Occipital lobe (tissue), 1 donor: ENCODE measurements at regions not wholly inside any gene's neighbourhood (a gene's known extent, or its start where the extent isn't known, plus 50 kb on each side); places are given as distances from the start of the nearest gene placed in this dataset.
"Not testable (repeated sequence)": the region's sequence is repeated elsewhere in the genome, so short reads cannot be mapped to it uniquely, and the experiment has no call there.

Source experiments
- DNase-seq: peaks from one replicate; lab custom pipeline; 2025; lab: John Stamatoyannopoulos, UW

DNA sequence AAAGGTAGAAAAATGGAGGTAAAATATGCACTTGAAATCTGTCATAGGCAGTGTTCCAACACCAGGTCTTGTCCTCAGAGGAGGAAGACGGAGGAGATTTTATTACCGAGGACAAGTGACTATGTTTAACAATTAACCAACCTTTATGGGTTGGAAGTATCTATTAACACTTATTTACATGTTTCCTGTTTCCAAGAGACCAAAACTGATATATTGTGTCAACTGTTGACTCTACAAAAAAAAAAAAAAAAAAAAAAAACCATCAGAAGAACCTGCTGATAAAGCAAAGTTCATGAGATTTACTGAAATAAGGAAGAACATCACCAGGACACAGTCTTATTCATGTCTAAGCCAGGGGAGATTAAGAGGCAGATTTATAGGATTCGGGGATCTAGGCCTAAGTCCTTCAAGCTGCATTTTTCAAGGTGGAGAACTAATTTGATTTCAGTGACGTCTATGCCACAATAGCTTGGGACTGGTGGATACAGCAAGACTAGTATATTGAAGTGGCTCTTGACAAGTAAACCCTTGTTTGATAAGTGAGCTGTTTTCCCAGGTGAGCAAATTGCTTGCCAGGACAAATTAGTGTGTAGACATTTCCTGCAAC is 126.6 kb upstream of the NAA20 start:
- no peak for DNase-seq

DNA sequence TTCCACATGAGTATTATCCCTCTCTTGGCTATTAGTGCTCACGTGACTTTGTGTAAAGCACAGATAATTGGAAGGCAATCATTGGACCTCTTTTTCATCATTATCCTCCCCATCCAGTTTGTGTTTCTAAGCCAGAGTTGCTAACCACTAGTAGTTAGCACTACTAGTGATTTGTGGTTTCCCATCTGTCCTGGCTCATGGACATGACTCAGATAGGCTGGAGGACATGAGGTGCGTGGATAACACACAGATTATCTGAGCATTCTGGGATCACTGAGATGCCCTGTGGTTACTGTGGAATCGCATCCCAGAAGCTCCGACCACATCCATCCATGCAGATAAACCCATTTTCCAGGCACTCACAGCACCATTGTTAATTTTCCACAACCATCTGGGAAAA is 123.8 kb upstream of the NAA20 start:
- no peak for DNase-seq

DNA sequence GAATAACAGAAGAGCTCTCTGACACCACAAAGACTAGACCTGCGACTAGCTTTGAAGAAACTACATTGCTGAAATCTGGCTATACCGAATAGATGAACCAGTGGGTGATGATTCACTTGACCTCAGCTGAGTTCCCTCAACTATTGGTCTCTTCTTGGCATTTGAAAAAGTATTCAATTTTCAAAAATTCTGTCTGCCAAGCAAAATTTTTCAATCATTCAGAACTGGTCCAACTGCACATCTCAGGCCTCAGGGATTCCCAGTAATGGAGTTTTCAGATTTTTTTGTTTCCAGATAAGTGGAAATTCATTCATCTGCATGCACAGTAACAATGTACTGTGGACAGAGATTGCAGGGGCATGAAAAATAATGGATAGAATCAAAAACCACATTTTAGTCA is 121.4 kb upstream of the NAA20 start:
- DNase-seq = no peak

DNA sequence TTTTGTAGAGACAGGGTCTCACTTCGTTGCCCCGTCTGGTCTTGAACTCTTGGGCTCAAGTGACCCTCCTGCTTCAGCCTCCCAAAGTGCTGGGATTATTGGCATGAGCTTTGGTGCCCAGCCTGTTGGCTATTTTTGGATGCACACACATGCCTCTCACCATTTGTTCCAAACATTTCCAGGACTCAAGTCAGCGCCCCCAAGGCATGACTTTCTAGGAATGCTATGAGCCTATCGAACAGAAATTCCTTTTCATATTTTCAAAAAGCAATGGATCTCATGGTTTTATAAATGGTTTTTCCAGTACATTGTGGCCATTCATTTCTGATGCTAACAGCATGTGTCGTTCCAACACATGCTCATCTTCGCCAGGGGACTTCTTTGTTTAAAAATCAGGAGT is 119.3 kb upstream of the NAA20 start:
- no peak for DNase-seq

DNA sequence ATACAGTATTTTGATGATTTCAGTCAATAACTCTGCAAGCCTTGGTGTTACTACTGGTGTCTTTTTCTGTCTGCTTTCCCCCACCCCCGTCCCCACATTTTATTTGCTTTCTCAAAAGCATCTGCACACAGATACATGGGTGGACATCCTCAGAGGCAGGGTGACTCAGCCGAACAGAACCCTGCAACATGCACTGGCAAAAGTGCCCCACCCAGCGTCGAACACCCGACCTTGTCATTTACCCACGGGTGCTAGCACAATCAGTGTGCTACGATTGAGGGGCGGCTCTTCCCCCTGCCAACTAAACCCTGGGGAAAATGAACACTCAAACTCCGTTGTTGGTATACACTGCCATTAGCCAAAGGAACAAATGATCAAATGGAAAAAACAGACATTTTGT is 115.9 kb upstream of the NAA20 start:
- DNase-seq = no peak

DNA sequence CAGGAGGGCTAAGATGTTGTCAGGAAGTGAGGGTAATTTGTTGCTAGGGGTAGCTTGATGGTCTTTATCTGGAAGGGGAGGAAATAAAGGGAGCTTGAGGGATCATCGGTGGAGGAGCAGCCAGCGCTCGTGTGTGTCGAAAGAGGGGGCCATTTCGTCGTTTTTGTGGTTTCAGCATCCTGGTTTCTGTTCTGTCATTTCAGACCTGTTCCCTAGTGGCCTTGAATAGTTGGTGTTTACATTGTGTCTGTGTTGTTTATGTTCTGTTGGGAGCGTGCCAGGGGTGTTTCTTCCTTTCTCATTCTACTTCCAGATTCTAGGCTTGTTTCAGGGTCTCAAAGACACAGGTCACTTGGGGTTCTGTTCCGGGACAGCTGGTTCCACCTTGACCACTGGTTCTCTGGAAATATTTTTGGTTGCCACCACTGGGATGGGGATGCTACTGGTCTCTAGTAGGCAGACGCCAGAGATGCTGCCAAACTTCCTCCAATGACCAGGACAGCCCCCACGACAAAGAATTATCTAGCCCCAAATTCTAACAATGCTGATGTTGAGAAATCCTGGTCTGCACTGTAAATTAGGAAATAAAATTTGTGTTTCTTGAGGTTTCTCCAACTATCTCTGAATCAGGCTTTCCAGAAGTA is 113.9 kb upstream of the NAA20 start:
- DNase-seq = peak; percentile 6

DNA sequence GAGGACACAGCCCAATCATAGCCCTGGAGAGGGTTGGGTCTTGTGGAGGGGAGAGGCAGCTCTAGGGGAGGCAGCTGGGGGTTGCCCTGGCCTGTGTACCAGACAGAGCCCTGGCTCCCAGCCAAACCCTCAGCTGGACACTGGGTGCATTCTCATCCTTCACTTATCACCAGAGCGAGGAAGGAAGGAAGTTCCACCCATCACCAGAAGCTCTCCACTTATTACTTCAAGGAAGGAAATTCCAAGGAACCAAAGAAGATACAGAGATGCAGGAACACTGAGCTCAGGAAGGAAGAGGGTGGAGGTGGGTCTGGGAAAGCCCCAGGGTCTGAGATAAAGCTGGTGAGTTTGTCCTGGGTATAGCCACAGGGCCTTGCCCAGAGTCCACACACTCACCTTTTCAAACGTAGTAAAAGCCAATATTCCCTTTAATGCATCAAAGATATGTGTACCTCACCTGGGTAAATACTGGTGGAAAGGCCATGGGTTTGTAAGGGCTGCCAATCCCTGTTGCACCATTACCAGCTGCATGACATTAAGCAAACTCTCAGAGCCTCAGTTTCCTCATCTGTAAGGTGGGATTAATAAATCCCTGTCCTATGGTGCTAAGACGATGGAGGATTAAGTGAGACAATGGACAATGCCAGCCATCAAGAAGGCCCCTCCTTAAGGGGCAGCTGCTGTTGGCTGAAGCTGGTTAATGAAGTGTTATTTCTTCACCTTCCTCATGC is 109.7 kb upstream of the NAA20 start:
- DNase-seq = no peak

DNA sequence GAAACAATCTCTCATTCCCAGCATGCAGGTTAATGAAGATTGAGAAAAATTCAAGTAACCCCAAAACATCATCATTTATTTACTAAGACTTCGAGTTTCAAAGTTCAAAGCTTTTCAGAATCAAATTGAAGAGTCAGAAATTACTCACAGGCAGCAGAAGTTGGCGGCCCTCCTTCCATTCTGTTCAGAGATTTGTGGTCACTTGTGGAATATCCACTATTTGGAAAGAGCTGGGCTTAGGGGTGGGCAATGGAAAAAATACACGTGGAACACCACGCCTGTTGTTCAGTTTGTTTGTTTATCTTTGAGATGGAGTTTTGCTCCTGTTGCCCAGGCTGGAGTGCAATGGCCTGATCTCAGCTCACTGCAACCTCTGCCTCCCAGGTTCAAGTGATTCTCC is 108.6 kb upstream of the NAA20 start:
- DNase-seq = no peak

DNA sequence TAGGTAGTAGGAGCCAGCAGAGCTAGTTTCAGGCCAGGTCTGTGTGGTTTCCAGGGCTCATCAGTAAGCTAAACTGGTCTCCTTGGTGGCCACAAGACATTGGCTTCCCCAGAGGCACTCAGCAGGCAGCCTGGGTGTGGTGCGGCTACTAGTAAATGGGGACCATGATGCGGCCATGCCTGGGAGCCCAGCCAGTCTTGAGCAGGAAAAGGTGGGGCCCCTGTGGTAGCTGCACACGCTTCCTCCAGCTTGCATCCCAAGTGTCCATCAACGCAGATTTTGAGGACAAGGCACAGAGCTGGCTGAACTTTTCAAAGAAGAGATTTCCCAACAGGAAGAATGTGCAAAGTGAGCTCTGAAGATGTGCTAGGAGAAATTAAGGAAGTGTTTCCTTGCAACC is 107.4 kb upstream of the NAA20 start:
- DNase-seq = peak; percentile 10

DNA sequence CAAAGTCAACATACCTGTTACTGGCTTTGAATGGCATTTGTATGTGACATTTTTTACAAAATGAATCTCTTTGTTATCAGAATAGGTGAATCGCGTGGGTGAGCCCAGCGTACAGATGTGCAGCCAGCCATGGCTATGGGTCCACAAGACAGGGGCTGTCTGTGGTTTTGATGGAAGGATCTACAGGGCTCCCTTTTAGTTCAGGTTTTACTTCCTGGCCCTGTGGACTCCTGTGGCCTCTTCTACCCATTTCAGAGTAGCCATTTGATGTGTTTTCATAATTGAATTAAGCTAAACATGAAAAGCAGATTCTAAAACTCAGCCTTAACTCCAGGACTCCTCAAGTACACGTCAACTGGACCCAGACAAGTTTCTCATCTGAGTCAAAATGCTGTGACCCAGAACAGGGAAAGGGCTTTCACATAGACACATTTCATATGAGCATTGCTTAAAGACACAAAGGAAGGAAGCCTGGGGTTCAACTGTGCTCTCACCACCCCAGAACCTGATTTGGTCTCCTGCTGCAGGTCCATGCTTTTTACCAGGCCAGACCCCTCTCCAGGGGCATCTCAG is 105.3 kb upstream of the NAA20 start:
- DNase-seq = no peak

DNA sequence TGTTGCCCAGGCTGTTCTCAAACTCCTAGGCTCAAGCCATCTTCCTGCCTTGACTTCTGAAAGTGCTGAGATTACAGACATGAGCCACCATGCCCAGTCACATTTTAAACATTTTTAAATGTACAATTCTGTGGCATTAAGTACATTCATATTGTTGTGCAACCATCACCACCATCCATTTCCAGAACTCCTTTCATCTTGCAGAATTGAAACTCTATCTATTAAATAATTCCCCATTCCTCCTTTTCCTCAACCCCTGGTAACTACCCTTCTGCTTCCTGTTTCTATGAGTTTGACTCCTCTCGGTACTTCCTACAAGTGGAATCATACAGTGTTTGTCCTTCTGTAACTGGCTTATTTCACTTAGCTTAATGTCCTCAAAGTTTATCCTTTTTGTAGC is 103.8 kb upstream of the NAA20 start:
- no peak for DNase-seq

DNA sequence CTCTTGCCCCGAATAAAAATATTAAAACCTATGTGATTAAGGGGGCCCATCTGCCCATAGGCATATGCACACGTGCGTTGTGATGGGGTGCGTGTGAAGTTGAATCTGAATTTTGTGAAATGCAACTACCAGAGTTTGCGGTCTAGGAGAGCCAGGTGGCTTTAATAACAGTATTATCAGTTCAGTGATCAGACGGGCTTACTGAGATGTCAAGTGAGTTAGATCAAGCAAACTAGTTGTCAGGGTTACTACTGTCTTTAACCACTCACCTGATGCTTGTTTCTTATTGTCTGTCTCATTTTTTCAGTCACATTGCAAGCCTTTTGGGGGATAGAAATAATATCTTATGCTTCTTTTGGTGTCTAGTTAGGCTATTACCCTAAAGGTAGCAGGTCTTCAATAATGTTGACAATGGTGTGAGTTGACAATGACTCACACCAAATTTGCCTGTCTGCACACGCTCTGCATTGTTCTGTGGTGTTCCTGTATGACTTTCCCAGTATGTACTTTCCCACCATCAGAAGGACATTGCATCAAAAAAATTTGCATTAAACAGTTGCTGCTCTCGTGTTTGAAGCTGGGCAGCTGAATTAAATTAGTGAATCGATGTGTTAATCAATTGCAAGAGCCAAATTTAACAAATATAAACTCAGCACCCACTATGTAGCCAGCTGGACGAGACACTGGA is 103.1 kb upstream of the NAA20 start:
- no peak for DNase-seq

DNA sequence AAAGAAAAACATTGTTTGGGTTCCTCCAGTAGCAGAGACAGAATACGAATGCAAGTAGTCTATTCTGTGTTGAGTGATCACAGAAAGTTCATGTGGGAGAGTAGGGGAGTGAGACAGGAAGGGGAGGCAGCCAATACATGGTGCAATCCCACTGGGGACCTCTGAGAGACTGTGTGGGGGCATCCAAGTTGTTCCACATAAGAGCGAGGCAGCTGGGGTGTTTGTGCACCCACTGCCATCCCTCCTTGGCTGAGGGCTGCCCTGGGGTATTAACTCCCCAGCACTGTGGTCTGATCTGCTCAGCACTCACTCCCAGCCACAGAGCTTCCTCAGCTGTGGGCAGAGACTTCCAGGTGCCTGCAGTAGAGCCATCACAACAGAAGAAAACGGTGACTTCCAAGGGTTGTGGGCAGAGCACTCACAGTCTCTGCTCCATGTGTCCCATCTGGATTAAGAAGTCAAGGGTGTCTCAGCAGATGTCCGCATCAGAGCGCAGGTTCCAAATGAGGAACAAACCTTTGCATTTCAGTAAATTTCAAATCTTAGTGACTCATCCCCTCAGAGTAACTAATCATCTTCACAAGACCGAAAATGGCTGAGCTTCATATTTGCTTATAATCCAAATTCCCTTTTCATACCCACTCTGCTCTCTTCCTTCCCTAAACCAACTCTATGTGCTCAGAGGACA is 101.9 kb upstream of the NAA20 start:
- no peak for DNase-seq

DNA sequence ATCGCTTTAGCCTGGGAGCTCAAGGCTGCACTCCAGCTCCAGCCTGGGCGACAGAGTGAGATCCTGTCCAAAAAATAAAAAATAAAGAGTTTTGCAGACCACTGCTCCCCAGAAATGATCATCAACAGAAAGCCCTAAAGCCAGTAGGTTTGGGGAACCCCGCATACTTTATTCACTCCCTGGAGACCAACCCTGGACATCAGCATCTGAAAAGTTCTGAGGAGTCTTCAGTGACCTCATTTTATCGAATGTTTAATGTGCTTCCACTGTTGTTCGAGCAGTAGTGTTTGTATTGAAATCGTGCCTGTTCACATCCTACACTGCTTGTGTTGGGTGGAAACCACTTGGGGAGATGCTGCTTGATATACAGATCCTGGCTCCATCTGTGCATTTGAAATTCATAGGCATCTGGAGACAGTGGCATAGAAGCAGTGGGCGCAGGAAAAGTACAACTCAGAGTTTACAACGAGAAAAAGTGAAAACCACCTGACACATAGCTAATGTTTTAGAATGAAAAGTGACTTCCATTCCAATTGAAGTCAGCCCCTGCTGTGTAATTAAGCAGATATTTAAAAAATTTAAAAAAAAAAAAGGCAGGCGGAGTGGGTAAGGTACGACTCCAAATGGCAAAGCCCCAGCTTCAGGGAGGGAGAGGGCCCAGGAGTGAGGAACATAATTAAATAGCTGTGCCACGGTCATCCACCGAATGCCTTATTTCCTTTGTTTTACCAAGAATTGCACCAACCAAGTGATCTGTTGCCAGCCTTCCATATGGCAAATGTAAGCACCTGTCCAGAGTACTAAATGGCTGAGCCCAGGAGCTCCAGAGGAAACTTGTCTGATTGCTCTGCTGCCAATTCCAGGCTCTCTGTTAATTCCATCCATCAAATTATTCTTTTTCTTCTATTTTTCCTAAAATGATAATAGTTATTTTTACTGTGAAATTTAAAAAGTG is 100.4 kb upstream of the NAA20 start:
- DNase-seq = no peak

DNA sequence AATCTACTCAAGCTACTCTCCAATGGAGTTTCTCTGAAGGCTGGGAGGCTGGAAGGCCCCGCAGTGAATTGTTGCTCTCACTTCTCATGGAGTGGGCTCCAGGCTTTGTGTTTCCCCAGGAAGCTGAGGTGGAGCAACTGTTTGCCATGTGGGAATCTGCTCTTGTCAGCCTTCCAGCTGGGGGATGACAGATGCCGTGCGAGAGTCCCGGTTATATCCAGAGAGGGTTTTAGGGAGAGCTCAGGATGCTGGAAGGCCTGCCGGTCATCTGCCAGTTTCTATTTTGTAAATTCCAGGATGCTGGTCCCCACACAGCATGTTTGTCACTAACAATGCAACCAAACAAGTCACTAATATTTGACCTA is 98.2 kb upstream of the NAA20 start:
- DNase-seq = no peak

DNA sequence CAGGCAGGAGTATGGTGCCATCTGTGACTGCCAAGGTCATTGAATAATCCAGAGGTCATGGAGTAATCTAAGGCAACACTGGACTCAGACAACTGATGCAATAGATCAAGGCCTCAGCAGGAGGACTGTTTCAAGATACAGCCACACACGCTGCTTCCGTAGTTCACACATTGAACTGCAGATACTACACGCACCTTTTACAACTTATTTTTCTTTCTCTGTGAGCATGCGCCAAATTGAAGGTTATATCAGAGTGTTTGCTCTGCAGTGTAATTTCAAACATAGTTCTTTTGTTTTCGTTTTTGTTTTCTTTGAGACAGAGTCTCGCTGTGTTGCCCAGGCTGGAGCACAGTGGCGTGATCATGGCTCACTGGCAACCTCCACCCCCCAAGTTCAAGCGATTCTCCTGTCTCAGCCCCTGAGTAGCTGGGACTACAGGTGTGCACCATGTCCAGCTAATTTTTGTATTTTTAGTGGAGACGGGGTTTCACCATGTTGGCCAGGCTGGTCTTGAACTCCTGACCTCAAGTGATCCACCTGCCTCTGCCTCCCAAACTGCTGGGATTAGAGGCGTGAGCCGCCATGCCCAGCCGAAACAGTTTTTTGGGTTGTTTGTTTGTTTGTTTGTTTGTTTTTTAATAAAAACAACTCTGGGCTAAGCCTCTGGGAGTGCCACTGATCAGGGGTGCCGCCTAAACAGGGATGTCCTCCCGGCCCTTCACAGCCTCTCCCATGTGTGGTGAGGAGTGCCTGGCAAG is 96.6 kb upstream of the NAA20 start:
- DNase-seq = no peak

DNA sequence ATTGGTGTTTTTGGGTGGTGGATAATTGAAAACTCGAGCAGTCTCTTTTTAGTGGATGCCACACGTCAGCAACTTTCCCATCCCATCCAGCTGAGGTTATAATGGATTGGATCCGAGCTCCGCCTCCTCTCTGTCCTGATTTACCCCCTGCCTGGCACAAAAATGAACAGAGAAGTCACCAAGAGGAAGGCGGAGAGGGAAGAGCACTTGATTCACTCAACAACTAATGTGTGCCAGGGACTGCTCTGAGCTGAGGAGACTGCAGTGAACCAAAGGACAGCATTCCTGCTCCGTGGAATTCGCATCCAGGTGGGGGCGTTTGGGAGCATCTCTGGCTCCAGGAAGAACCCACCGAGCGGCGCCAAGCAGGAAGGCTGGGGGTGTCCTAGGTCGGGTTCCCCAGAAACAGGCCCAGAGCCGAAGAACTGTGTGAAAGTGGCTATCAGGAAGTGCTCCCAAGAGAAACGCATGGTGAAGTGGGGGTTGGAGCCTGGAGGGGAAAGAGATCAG is 95.8 kb upstream of the NAA20 start:
- no peak for DNase-seq

DNA sequence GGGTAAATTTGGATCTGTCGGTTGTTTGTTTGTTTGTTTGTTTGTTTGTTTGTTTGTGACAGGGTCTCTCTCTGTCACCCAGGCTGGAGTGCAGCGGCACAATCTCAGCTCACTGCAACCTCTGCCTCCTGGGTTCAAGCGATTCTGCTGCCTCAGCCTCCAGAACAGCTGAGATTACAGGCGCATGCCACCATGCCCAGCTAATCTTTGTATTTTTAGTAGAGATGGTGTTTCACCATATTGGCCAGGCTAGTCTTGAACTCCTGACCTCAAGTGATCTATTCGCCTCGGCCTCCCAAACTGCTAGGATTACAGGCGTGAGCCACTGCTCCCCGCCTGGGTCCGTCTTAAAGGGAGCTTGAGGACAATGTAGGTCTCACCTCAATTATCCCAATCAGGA is 95.3 kb upstream of the NAA20 start:
- not testable (repeated sequence) for DNase-seq

DNA sequence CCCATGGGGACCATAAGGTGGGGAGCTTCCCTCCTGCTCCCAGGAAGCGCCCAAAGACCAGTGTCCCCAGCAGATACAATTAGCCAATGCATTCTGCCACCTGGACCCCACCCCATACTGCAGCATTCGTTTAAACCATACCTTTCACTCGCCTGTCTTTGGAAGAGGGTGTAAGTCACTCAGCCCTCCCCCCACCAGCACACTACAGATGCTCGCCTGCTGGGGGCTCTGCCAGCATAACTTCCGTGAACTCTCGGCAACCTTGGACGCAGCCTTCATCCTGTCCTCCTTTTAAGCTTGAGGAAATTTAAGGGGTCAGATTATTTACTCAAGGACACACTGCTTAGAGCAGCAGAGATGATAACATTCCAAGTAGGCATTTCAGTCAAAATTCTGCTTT is 94.4 kb upstream of the NAA20 start:
- DNase-seq = no peak

DNA sequence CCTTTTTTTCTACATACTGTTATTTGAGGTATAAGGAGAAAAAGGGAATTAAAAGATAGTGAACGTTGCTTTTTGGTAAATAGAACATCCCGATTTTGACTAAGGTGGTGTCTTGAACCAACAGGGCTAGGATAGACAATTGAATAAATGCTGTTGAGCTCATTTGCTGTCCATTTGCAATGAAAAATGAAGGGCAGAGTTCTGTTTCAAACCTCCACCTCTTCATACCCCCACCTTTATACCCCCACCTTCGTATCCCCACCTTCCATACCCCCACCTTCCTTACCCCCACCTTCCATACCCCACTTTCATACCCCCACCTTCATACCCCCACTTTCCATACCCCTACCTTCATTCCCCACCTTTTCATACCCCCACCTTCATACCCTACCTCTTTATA is 93.4 kb upstream of the NAA20 start:
- DNase-seq = no peak
